ENCODE measurements at regions not wholly inside any gene's neighbourhood (a gene's known extent, or its start where the extent isn't known, plus 50 kb on each side); places are given as distances from the start of the nearest gene placed in this dataset.

DNA sequence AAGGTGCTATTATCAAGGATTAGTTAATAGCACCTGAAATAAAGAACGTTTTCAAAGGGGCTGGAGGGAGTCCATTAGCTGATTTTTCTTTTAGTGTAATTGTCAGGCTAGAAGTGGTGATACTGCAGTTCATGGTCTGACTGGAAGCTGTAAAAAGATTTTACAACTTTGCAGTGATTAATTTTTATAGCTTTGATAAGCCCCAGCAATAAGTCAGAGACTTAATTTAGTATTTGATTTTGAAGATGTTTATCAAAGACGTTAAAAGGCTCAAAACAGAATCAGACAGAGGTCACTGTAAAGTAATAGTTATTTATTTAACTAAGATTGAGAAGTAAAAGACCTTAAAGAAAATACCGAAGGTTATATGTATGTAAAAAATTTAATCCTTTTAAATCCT lies 165.5 kb upstream of the FMN2 start:
- TF ChIP-seq, protein P1, sequence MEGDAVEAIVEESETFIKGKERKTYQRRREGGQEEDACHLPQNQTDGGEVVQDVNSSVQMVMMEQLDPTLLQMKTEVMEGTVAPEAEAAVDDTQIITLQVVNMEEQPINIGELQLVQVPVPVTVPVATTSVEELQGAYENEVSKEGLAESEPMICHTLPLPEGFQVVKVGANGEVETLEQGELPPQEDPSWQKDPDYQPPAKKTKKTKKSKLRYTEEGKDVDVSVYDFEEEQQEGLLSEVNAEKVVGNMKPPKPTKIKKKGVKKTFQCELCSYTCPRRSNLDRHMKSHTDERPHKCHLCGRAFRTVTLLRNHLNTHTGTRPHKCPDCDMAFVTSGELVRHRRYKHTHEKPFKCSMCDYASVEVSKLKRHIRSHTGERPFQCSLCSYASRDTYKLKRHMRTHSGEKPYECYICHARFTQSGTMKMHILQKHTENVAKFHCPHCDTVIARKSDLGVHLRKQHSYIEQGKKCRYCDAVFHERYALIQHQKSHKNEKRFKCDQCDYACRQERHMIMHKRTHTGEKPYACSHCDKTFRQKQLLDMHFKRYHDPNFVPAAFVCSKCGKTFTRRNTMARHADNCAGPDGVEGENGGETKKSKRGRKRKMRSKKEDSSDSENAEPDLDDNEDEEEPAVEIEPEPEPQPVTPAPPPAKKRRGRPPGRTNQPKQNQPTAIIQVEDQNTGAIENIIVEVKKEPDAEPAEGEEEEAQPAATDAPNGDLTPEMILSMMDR (IDR thresholded peaks at IDR 0.05), result no peak
- no peak for TF ChIP-seq EZH2 (IDR thresholded peaks at IDR 0.05)
